GM23338 (cell line): ENCODE measurements at regions not wholly inside any gene's neighbourhood (a gene's known extent, or its start where the extent isn't known, plus 50 kb on each side); places are given as distances from the start of the nearest gene placed in this dataset.

Experiments
- ATAC-seq: fragments of 200-7000 bp; cut with Tn5 transposase; 3 replicates; pipeline ENCODE4 v1.9.1; 2020
- DNase-seq: peaks from one replicate; pipeline ENCODE4 v3.0.0-alpha.2; 2015; ENCODE audit warnings: low spot score
- H2AFZ ChIP-seq: fragments of 200-600 bp; sonication (generic); 2 replicates; pipeline ENCODE4 v1.8.0; 2016; ENCODE audit warnings: antibody characterized with exemption, mild to moderate bottlenecking, moderate library complexity
- H3F3A ChIP-seq: fragments of 200-600 bp; sonication (generic); replicated peaks from 2 replicates; pipeline ENCODE4 v1.8.0; 2017; ENCODE audit warnings: antibody characterized with exemption, mixed run types, low read depth
- H3K27ac ChIP-seq: fragments of 200-600 bp; sonication (generic); 2 replicates; pipeline ENCODE4 v1.6.1; 2016; ENCODE audit warnings: low read depth
- H3K27me3 ChIP-seq: fragments of 200-600 bp; sonication (generic); 2 replicates; pipeline ENCODE4 v1.8.0; 2016; ENCODE audit warnings: mild to moderate bottlenecking, mixed run types, moderate library complexity; ENCODE audit not compliant: insufficient read depth
- H3K36me3 ChIP-seq: fragments of 200-600 bp; sonication (generic); 2 replicates; pipeline ENCODE4 v1.8.0; 2016; ENCODE audit warnings: mild to moderate bottlenecking; ENCODE audit not compliant: insufficient read depth
- H3K4me1 ChIP-seq: fragments of 200-600 bp; sonication (generic); 2 replicates; pipeline ENCODE4 v1.8.0; 2016; ENCODE audit warnings: mild to moderate bottlenecking, moderate library complexity; ENCODE audit not compliant: insufficient read depth
- H3K4me2 ChIP-seq: fragments of 200-600 bp; sonication (generic); 2 replicates; pipeline ENCODE4 v1.7.1; 2017; ENCODE audit warnings: mixed run types
- H3K4me3 ChIP-seq: fragments of 200-600 bp; sonication (generic); 2 replicates; pipeline ENCODE4 v1.6.1; 2016; ENCODE audit warnings: mixed run types
- H3K79me2 ChIP-seq: fragments of 200-600 bp; sonication (generic); replicated peaks from 2 replicates; pipeline ENCODE4 v1.8.0; 2017; ENCODE audit warnings: mild to moderate bottlenecking; ENCODE audit not compliant: insufficient read depth
- H3K9me2 ChIP-seq: fragments of 200-600 bp; sonication (generic); 2 replicates; pipeline ENCODE4 v1.8.0; 2017; ENCODE audit not compliant: insufficient read depth
- H4K20me1 ChIP-seq: fragments of 200-600 bp; sonication (generic); replicated peaks from 2 replicates; pipeline ENCODE4 v1.8.0; 2017; ENCODE audit warnings: mild to moderate bottlenecking; ENCODE audit not compliant: insufficient read depth
- H3K27ac Mint-ChIP-seq: 2 replicates; pipeline ENCODE4 v1.8.0; 2020; ENCODE audit warnings: inconsistent platforms, mild to moderate bottlenecking, moderate library complexity, mixed read lengths
- H3K27me3 Mint-ChIP-seq: 3 replicates; pipeline ENCODE4 v1.8.0; 2022; ENCODE audit warnings: low read depth, mild to moderate bottlenecking, moderate library complexity, mixed read lengths, inconsistent platforms; ENCODE audit not compliant: insufficient read depth, poor library complexity
- H3K36me3 Mint-ChIP-seq: 3 replicates; pipeline ENCODE4 v1.8.0; 2021; ENCODE audit warnings: low read depth, mild to moderate bottlenecking, inconsistent platforms, moderate library complexity, mixed read lengths
- H3K4me1 Mint-ChIP-seq: 3 replicates; pipeline ENCODE4 v1.8.0; 2020; ENCODE audit warnings: mild to moderate bottlenecking, inconsistent platforms, mixed read lengths
- H3K4me3 Mint-ChIP-seq: 3 replicates; pipeline ENCODE4 v1.8.0; 2021; ENCODE audit warnings: moderate library complexity, mild to moderate bottlenecking, inconsistent platforms, mixed read lengths
- H3K9me3 Mint-ChIP-seq: 3 replicates; pipeline ENCODE4 v1.8.0; 2020; ENCODE audit warnings: moderate library complexity, mild to moderate bottlenecking, inconsistent platforms, mixed read lengths
- EZH2 ChIP-seq: fragments of 200-600 bp; sonication (generic); IDR thresholded peaks from one replicate; pipeline ENCODE4 v1.8.0; 2017; ENCODE audit warnings: antibody characterized with exemption, mild to moderate bottlenecking, low read depth; ENCODE audit not compliant: unreplicated experiment
- EZH2phosphoT487 ChIP-seq: fragments of 200-600 bp; sonication (generic); IDR thresholded peaks from one replicate; pipeline ENCODE4 v1.8.1; 2018; ENCODE audit warnings: antibody characterized with exemption; ENCODE audit not compliant: unreplicated experiment
- JUNB ChIP-seq: IDR thresholded peaks from one replicate; pipeline ENCODE4 v1.6.1; 2016; ENCODE audit warnings: antibody characterized with exemption; ENCODE audit not compliant: unreplicated experiment
- POLR2AphosphoS5 ChIP-seq: IDR thresholded peaks from 2 replicates; pipeline ENCODE4 v1.6.1; 2016; ENCODE audit warnings: antibody characterized with exemption, low read depth
- REST ChIP-seq: IDR thresholded peaks from one replicate; pipeline ENCODE4 v1.6.1; 2018; ENCODE audit warnings: antibody characterized with exemption; ENCODE audit not compliant: unreplicated experiment
- ZNF331 ChIP-seq: fragments of 250-450 bp; sonication (Bioruptor Pico); IDR thresholded peaks from 2 replicates; pipeline ENCODE4 v1.5.0; 2020; ENCODE audit warnings: low read depth, mild to moderate bottlenecking, moderate library complexity
- ZNF462 ChIP-seq: fragments of 250-450 bp; sonication (Bioruptor Pico); IDR thresholded peaks from 2 replicates; pipeline ENCODE4 v1.5.0; 2020; ENCODE audit warnings: mild to moderate bottlenecking, moderate library complexity

DNA sequence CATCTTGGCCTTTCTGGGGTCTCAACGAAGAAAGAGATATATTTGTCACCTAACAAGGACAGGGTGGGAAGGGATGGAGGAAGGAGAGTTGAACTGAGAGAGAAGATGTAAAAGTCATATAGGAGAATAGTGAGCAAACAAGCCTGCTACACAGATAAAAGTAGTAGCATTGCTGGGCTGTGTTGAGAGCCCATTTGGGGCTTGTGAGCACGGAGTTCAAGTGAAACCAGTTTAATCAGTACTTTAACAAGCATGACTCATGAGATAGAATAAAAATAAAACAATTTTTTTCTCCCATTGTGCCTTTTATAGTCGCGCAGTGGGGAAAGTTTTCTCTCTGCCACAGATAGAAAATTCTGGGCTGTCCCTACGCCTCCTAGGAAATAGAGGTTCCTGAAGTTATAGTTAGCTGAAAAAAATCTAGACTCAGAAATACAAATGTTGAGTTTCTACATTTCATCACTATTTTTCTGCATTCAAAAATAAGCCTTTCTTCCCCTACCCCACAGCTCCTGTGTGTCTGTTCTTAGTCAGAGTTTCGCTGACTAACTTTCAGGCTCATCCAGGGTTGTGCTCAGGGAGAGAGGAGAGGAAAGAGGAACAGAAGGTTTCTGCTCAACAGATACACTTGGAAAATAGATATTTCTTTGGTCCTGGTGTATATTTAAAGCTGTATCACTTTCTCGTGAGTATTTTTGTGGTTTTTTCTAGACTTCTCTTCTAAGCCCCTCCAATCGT, 395.8 kb upstream of the ADAMTSL1 start (continued):
- no peak for TF ChIP-seq ZNF462 (CRISPR knock-in tag)
- TF ChIP-seq EZH2 = no peak
- TF ChIP-seq POLR2AphosphoS5 = no peak
- TF ChIP-seq JUNB = no peak

DNA sequence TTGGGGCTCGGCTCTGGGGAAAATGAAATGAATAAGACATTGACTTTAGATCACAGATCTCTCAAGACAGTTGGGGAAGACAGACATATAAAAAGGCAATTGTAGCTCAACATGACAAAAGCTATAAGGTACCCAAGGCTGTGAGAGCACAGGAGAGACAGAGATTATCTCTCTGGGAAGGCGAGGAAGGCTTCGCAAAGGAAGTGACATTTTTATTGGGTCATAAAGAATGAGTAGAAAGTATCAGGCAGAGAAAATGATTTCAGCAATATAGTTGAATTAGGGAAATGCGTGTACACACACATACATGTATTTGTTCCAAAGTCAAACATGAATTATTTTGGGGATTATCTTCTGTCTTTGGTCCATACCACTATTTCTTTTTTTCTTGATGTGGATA, 381.8 kb upstream of the ADAMTSL1 start:
- no peak overlapping the region for H3K4me3 ChIP-seq
- Mint-ChIP-seq H3K9me3 (no peaks in the 10 kb centered on the region), H3K27ac (no peak overlapping the region), H3K27me3 (peaks cover 1% of the 10 kb centered on the region), H3K4me1 (no peaks in the 10 kb centered on the region), H3K36me3 (no peaks in the 10 kb centered on the region; the same call in 2 of the 3 replicates), H3K4me3 (no peak overlapping the region)
- TF ChIP-seq REST = no peak
- no peak for TF ChIP-seq EZH2phosphoT487
- TF ChIP-seq ZNF331 (CRISPR knock-in tag) = no peak
- H2AFZ ChIP-seq = no peak overlapping the region
- no peak for DNase-seq
- no peaks in the 10 kb centered on the region for H3F3A ChIP-seq
- H4K20me1 ChIP-seq = no peaks in the 10 kb centered on the region
- H3K36me3 ChIP-seq = no peaks in the 10 kb centered on the region
- H3K27me3 ChIP-seq = no peaks in the 10 kb centered on the region
- no peak for ATAC-seq
- no peaks in the 10 kb centered on the region for H3K4me1 ChIP-seq
- H3K79me2 ChIP-seq = no peaks in the 10 kb centered on the region
- no peak overlapping the region for H3K27ac ChIP-seq
- H3K9me2 ChIP-seq = peaks cover 4% of the 10 kb centered on the region; the same call in 1 of the 2 replicates
- no peak overlapping the region for H3K4me2 ChIP-seq
